Omental fat pad (tissue), 3 donors: ENCODE measurements at regions not wholly inside any gene's neighbourhood (a gene's known extent, or its start where the extent isn't known, plus 50 kb on each side); places are given as distances from the start of the nearest gene placed in this dataset.

Experiments used
- ATAC-seq: fragments of 150-250 bp; one replicate; pipeline ENCODE4 v1.9.1; 2016; ENCODE audit warnings: mild to moderate bottlenecking, moderate library complexity; ENCODE audit not compliant: low FRiP score
- DNase-seq: peaks from one replicate; pipeline ENCODE4 v3.0.0-alpha.2; 2019; ENCODE audit warnings: low spot score
- TF ChIP-seq, protein P1 (sequence below), 3 donors: fragments of 450-650 bp; IDR thresholded peaks; one replicate each; pipeline ENCODE4 v1.5.1; 2016 to 2017; ENCODE audit warnings: antibody characterized with exemption in 3 of 3, mild to moderate bottlenecking in 3 of 3, moderate library complexity in 2 of 3

DNA sequence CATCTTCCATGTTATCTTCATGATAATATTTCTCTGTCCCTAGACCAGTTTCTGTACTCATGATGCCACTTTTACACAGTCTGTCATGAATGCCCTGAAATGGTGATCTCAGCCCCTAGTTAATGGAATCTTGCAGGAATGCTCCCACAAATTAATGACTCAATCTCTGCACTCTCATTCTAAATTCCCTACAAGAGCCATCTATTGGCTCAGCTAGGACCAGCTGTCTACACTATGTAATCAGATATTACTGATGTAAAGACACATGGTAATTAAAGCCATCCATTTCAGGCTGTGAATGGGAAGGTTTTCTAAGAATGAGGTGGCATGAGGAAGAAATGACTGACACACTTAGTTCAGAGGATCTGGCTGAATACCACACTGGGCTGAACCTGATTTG is 199.1 kb upstream of the KCND3 start:
- DNase-seq (no peak), ATAC-seq (no peak)
- TF ChIP-seq, protein P1, sequence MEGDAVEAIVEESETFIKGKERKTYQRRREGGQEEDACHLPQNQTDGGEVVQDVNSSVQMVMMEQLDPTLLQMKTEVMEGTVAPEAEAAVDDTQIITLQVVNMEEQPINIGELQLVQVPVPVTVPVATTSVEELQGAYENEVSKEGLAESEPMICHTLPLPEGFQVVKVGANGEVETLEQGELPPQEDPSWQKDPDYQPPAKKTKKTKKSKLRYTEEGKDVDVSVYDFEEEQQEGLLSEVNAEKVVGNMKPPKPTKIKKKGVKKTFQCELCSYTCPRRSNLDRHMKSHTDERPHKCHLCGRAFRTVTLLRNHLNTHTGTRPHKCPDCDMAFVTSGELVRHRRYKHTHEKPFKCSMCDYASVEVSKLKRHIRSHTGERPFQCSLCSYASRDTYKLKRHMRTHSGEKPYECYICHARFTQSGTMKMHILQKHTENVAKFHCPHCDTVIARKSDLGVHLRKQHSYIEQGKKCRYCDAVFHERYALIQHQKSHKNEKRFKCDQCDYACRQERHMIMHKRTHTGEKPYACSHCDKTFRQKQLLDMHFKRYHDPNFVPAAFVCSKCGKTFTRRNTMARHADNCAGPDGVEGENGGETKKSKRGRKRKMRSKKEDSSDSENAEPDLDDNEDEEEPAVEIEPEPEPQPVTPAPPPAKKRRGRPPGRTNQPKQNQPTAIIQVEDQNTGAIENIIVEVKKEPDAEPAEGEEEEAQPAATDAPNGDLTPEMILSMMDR (IDR thresholded peaks at IDR 0.05) = no peak

DNA sequence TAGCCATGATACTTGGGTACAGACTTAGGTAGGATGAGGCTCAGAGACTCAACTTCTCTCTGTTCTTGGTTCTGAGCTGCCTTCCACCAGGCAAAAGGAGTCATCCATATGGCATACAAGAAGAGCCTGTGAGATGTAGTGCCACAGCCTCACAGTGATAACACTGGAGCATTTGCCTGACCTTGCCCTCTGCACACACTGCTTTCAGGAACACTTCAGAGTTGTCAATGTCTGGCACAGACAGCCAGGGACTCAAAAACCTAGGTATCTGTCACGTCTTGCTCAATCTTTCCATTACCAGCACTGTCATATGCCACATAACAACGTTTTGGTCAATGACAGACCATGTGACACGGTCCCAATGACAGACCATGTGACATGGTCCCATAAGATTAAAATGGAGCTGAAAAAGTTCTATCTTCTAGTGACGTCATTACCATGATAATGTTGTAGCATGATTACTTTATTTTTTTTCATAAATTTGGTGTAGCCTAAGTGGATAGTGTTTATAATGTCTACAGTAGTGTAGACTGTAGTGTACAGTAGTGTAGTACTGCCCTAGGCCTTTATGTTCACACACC is 199.9 kb upstream of the CTTNBP2NL start:
- ATAC-seq = no peak
- no peak for DNase-seq
- TF ChIP-seq, protein P1 (IDR thresholded peaks at IDR 0.05) = no peak

DNA sequence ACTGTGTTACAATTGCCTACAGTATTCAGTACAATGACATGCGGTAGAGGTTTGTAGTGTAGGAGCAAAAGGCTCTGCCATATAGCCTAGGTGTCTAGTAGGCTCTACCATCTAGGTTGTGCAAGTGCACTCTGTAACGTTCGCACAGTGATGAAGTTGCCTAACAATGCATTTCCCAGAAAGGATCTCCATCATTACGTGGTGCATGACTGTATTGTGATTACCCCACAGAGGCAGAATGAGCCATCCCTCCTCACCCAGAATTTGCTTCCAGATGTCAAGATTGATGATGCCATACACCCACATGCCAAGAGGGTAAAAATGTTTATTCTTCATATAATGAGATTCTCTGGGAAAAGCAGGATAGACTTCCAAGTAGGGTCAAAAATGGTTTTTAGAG is 199.3 kb upstream of the CTTNBP2NL start:
- TF ChIP-seq, protein P1 (IDR thresholded peaks at IDR 0.05) = no peak
- no peak for DNase-seq
- no peak for ATAC-seq

DNA sequence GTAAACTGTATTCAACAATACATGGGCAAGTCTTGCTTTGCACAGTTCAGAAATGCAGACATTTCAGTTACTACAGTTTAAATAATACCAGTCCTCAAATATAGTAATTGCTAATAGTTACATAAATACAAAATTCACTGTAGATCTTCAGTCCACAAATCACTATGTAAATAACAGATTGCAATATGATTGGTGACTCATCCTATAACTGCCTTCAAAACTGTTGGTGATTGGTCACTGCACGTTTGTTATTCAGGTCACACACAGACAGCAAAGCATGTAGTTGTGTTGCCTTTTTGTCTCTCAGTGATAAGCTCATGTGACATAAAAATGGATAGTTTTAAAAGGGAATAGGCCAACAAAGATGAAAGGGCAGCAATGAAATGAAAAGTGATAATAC is 186.5 kb upstream of the CTTNBP2NL start:
- ATAC-seq (no peak), DNase-seq (no peak)
- TF ChIP-seq, protein P1 (IDR thresholded peaks at IDR 0.05) = no peak

DNA sequence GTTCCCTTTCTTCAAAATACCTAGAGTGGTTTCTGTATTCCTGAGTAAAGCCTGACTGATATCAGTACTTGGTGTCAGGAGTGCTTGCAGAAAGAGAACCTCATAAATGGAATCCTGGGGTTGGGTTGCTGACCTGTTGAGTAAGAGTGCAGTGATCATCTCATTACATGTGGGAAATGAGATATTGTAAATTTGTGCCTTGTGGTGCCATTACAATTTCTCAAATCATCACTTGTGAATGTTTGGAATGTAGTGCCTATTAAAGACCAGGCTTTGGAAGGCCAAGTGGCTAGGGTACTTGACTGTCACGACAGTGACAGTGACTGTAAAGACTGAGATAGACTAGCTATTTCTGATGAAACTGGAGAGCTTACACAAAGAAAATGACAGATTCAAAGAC is 176.7 kb upstream of the CTTNBP2NL start:
- TF ChIP-seq, protein P1 (IDR thresholded peaks at IDR 0.05) = no peak
- DNase-seq (no peak), ATAC-seq (no peak)

DNA sequence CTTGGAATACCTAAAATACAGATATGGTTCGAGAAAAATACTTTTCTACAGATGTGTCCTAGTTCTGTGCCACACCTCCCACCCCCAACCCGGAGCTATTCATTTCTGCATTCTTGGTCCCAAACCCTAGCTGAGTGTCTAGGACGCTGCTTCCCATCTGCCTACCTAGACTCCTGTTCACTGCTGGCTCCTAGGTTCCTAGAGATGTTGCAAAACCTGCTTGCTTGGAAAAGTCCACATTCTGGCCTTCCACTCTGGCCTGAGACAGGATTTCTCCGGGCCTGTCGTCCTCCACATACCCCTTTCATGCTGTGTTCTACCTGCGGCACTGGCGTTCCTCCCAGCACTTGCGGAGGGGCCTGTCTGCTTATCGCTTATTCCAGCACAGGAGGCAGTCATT is 165.8 kb upstream of the CTTNBP2NL start:
- ATAC-seq (no peak), DNase-seq (no peak)
- TF ChIP-seq, protein P1 (IDR thresholded peaks at IDR 0.05) = no peak

DNA sequence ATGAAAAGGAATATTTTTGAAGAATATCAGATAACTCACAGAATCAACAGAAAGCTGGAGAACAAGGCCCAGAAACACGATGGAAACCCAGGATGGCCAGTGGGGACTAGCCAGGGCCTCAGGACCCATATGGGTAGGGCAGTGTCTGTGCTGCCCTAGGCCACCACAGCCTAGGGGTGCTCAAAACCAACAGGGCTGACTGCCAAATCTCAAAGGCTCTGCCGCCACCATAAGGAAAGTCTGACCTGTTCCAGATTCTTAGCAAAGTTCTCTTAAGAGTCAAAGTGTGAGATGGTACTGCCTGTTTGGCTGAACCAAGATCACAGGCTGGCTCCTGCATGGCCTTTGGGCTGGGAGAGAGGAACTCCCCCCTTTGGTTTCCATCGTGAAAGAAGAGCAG is 164.7 kb upstream of the CTTNBP2NL start:
- DNase-seq = no peak
- no peak for ATAC-seq
- TF ChIP-seq, protein P1 (IDR thresholded peaks at IDR 0.05) = no peak
